Anterior cingulate cortex (tissue), 58 donors: ENCODE measurements at regions not wholly inside any gene's neighbourhood (a gene's known extent, or its start where the extent isn't known, plus 50 kb on each side); places are given as distances from the start of the nearest gene placed in this dataset.

ENCODE experiments used
- DNase-seq, 58 donors: peaks; one replicate each; lab custom pipeline; 2025; lab: John Stamatoyannopoulos, UW

DNA sequence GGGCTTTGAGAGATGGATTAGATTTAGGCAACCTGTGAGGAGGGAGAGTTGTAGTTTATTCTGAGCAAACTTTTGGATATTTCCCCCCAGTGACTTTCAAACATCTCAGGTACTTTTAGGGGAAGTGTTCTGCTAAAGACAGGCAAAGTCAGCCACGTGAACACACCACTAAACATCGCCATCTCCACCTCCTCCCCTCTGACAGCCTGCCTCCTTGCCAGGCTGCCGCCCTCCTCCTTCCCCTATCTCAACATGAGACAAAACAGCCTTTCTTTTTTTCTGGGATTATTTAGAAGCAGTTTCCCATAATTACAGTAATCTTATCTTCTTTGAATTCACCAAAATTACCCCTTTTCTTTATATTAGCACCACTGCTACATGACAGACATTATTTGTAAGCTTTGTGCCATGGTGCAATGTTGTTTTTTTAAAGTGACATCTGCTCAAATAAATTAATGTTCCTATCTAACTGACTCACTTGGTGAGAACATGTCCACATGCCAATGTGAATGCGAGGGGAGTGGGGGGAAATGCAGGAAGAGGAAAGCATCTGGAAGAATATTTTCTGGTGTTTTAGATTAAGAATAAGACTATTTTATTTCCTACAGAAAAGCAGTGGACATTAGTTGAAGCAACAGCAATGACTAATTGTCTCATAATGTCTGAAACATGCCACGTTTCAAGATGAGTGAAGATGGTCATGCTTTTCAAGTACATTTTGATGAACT, 147.8 kb upstream of the ATP1B1 start:
- DNase-seq, result no peak

DNA sequence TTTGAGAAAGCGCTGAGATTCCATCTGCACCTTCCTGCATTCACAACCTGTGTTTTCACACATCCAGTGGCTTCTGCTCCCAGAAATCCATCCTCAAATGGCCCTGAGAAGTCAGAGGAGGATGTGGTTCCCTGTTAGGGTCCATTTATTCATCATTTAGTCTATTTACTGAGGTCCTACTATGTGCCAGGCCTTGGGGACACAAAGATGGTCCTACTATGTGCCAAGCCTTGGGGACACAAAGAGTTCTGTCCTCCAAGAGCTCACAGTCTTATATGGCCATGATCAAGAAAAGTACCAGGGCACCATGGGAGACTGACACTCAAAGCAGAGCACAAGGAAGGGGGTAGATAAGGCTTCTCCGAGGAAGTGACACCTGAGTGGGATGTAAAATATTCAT, 147.1 kb upstream of the ATP1B1 start:
- DNase-seq, result no peak

DNA sequence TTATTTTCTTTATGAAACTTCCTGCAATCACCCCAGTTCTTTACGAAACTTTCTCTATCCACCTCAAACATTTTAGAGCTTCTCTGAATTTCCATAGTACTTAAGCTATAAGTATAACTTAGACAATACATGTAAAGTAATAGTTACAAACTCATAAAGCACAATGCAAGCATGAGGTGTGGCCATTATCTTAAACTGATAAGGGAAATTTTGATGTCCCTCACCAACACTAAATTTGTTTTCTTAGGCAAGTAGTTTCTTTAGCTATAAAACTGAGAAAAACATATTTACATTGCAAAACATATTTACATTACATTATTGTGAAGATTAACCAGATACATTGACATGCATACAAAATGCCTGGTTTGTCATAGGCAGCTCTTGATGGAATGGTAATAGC, 146.4 kb upstream of the ATP1B1 start:
- DNase-seq, result no peak

DNA sequence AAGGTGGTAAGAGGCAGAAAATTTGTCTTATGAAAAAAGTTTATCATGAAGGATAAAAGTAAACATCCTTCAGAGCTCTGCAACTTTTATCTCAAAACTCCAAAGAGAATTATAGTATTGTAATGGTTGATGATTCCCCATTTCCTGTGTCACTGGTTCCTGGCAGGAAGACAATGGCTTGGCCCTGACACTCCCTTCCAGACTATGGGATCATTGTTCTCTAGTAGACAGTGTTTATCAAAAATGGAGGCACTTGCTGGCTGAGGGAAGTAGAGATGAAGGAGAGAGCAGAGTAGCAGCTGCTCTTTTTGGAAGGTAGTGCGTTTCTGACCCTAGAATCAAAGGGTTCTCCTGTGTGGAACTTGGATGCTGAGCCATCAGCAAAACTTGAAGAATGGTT, 145.9 kb upstream of the ATP1B1 start:
- DNase-seq, result peak in 30 of 58 donors; percentile 4 to 84 (median 38)

DNA sequence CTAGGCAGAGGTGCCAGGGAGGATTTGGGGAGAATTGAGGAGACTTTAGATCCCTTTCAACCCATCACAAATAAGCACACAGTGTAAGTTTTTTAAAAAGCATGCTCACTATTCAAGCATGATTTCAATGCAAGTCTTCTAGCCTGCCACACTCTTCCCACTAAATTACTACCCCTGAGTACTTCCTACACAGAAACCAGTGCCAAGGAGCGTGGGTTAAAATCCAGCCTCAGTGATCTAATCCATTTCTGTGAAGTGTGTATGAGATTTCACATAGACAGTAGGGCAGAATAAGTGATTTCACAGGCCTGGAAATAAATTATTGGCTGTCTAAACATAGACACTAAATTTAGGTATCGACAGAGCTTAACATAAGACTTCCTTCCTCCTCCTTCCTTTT, 142.9 kb upstream of the ATP1B1 start:
- peak in 12 of 58 donors; percentile 13 to 73 (median 23) for DNase-seq

DNA sequence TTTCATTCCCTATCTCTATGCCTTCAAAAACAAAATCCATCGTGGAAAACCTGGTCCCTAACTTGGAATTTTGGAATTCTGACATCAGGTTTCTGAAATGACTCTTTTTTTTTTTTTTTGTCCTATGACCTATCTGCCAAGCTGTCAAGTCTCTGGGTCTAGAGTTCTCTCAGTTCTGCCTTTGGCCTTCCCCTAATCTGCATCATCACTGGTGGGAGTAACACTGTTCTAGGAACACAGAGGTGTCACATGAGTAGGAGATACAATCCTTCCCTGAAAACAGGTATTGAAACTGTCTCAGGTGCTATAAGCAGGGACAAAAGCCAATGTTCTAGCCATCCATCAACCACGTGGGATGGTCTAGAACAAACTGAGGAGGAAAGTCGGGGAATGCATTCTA, 142.0 kb upstream of the ATP1B1 start:
- DNase-seq, result no peak

DNA sequence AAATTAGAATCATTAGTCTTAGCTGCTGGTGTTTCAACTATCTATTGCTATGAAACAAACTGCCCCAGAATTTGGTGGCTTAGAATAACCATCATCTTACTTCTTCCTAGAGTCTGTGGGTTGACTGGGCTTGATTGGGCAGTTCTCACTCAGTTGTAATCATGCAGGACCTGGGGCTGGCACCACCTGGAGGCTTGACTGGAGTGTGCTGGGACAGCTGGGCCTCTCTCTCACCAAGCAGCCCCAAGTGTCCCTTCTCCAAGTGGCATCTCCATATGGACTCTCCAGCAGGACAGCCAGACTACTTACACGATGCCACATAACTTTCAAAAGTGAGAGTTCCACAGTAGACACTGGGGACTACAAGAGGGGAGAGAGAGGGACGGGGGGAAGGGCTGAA, 140.3 kb upstream of the ATP1B1 start:
- no peak for DNase-seq

DNA sequence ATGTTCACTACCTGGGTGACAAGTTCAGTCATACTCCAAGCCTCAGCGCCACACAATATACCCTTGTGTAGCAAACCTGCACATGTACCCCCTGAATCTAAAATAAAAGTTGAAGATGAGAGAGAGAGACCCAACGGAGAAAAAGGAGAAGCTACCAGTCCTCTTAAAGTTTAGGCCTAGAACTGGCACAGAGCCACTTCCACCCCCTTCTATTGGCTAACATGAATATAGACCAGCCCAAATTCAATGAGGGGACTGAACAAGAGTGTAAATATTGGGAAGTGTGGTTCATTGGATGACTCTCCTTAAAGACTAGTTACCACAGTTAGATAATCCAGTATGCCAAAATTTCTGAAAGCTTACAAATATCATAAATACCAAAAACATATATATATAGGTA, 139.9 kb upstream of the ATP1B1 start:
- DNase-seq, result no peak

DNA sequence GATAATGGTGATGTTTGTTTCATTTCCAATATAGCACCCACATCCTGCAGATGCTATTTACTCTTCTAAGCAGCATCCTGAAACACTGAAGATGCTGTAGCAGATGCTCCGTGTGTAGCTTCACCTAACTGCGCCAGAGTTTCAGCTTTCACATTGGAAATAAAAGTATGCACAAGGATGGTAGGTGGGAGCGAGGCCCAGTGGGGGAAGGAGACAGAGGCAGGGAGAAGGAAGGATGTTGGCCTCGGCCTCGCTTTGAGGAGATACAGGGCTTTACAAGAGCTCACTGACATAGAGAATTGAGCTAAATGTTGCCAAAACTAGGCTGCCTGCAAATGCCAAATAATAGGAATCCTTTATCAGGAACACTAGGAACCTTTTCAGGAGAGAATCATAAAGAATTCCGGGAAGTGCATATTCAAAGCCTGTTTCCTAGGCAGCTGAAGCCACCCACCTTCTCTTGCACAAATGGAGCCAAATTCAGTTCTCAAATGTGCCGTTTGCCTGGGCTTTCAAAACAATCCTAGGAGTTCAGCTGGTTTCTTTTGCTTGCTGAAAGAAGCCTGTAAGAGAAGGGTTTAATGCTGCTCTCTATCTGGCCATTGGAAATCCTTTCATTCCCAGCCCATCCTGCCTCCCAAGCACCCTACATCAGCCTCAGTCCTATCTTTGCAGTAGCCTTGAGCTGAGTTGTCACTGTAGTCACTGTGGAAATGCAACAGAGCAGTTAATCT, 135.4 kb upstream of the ATP1B1 start:
- peak in 17 of 58 donors; percentile 3 to 76 (median 48) for DNase-seq

DNA sequence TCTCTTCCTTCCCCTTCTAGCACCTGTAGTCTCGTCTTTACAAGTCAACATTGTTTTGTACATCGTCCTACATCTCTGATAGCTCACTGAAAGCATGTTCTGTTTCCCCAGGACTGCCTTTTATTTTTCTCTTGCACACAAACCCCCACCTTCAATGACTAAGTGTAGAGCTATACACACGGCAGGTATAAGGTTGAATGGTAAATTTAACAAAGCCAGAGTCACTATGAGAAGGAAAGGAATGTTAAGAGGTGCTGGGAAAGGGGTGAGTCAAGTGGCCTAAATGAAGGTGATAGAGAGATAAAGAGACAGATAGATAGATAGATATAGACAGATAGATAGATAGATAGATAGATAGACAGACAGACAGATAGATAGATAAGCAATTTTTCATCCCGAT, 134.3 kb upstream of the ATP1B1 start:
- DNase-seq, result no peak

DNA sequence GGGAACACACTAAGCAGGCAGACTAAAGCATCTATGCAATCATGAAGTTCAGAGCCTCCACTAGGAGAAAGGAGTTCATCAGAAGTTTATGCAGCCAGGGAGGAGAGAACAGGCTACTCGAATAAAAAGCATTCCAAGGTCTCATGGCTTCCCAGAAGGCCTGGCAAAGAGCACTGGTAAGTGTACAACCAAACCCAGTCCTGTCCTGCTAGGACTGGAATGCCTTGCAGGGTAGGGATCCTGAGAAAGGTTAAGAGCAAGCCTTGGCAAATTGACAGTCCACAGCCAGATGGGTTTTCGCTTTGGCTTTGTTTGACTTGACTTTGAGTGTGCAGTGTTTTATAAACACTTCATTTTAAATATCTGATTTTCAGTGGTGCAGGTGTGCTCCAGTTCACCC, 133.6 kb upstream of the ATP1B1 start:
- DNase-seq, result no peak

DNA sequence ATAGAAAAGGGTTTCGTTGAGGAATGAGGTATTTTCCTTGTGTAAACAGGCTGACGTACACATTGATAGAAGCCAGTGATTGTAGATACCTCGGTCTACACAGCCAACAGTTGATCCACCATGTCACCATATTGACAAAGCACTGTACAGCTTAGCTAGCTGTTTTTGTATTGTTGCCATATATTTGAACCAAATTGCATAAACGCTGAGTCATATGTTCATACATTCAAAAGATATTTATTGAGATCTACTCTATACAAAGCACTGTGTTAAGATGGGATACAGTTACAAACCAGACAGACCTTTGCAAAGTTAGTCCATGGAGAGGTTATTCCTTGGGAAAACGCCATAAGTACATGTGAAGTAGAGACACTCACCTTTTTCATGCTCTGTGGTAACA, 132.4 kb upstream of the ATP1B1 start:
- DNase-seq, result no peak

DNA sequence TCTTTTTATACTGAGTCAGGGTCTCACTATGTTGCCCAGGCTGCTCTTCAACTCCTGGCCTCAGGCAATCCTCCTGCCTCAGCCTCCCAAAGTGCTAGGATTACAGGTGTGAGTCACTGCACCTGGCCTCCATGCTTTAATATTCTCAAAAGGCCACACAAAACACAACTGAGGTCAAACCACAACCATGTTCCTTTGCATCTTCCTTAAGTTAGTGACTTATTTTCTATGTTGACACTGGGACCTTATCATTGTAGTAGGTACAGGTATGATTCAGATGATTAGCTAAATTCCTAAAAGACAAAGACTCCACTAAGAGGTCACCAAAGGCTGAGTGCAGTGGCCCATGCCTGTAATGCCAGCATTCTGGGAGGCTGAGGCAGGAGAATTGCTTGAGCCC, 131.9 kb upstream of the ATP1B1 start:
- DNase-seq, result no peak

DNA sequence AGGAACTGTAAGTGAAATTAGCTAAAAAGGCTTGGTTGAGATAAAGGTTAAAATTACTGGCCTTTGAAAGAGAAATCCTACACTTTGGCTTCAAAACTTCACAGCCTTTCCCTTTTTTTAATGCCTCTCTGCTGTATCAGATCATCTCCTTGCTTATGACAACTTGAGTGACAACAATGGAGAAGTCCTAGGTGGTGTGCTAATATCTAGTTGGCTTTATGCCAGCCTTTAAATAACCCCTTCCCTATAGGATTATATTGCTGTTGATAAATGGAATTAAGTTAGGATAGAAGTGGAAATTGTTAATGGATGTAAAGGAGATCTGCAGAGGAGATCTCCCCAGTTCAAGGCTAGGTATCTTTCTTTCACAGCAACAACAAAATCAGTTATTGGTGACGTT, 130.2 kb upstream of the ATP1B1 start:
- DNase-seq, result no peak

DNA sequence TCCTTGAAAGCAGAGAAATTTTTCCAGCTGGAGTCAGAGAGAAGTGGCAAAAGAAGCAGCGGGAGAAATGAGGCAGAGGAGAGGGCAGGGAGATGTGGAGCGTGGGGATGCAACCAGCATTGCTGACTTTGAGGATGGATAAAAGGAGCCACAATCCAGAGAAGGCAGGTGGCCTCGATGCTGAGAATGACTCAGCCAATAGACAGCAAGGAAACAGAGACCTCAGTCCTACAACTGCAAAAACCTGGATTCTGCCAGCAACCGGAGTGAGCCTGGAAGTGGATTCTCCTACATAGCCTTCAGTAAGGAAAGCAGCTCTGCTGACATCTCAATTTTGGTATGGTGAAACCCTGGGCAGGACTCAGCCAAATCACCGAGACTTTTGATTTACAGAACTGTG, 128.9 kb upstream of the ATP1B1 start:
- peak in 10 of 58 donors; percentile 9 to 60 (median 20) for DNase-seq

DNA sequence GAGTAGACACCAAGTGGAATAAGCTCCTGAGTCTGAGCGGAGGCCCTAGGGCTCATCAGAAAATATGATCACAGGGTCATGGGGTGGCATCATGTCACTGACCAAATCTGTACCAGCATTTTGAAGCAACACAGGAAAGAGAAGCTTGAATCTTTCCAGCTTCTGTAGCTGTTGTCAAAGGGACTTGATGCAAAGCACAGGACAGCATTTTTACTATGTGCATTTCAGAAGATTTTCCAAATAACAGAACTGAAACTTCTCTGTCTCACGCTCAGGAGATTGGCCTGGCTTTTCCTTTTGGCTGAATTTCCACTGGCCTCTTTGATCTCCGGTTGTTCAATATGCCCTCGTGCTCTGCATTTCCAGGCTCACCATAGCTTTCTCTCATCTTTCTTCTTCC, 127.2 kb upstream of the ATP1B1 start:
- no peak for DNase-seq

DNA sequence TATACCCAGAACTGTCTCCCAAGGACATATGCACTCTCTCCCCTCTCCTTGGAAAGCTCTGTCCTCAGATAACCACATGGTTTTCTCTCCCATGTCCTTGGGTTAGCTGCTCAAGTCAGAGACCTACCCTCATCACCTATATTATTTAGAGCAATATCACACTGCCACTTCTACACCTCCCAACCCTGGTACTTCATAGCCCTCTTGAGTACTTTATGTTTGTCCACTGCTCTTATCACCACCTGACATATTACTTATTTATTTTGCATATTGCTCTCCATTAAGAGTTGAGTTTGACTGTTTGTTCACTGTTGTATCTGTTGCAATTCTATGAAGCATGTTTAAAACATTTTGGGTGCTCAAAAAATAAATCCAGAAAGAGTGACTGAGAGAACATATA, 126.3 kb upstream of the ATP1B1 start:
- no peak for DNase-seq

DNA sequence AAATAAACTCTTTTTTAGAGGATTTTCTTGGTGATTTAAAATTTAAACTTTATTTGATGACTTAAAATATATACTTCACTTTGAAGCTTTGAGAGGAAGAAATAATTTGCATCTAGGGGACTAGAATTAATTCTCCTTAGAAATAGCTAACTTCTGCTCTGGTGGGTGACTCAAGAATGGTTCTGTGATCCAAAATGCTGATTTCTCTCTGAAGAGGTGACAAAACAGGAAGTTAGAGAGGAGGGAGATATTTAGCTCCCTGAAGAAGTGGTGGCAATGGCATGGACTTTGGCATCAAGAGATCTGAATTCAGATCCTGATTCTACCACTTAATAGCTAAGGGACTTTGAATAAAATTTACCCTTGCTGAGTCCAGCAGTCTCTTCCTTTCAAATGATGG, 125.8 kb upstream of the ATP1B1 start:
- DNase-seq, result no peak

DNA sequence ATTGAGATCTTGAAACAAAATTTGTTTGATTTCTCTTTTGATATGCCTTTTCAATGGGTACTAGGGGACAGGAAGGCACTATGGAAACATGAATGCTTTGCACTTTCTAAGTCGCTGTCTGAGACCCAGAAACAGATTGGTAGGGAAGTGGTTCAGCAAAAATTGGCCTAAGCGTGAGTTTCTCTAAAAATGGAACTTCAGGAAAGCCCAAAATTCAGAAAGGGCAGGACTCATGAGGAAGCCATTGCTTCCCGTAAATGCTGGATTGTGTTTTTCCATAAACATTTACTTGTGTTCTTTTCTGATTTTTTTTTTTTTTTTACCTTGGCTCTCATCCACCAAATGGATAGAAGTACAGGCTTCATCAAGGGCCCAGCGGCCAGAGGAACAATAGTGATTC, 123.7 kb upstream of the ATP1B1 start:
- DNase-seq, result no peak

DNA sequence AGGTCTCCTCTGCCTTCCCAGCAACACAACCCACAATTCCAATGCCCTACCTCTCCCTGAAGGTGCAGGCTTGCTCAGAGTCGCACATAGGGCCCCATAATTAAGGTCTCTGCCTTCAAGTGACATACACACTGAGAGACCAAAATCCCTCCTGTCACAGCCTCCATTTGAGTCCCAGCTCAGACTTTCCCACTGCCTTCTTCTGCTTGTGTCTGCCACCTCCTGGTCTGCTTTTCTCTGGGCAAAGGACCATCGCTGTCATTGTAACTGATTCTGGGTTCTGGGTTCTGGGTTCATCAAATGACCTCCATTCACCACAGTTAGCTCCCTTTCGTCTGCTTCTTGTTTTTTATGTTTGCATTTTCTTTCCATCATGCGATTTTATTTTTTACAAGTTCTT, 119.2 kb upstream of the ATP1B1 start:
- DNase-seq, result no peak

DNA sequence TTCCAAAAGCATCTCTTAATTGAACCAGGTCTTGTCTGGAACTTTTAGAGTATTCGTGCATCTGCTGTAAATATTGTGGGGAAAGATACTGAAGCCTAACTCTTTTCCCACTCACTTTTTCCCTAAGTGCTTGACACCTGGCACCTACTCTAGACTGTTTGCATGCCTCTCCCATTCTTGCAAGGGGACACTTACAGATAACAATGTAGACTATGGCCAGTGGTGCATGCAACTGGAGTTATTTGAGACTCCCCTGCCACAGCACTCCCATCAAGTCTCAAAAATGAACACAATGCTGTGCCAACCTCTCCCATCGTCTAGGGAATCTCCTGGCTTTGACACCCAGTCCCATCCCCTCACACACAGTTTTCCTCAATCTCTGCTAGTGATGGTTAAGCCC, 118.6 kb upstream of the ATP1B1 start:
- DNase-seq, result no peak

DNA sequence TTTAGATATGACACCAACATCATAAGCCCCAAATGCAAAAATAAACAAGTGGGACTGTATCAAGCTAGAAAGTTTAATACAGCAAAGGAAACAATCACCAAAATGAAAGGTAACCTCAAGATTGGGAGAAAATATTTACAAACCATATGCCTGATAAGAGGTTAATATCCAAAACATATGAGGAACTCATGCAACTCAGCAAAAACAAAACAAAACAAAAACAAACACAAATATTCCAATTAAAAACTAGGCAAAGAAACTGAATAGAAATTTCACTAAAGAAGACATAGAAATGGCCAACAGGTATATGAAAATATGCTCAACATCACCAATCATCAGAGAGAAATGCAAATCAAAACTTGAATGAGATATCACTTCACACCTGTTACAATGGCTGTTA, 116.5 kb upstream of the ATP1B1 start:
- no peak for DNase-seq
